Esophagus squamous epithelium (tissue), 4 donors: ENCODE measurements at regions not wholly inside any gene's neighbourhood (a gene's known extent, or its start where the extent isn't known, plus 50 kb on each side); places are given as distances from the start of the nearest gene placed in this dataset.

Source experiments
- CTCF ChIP-seq, 6 experiments: fragments of 450-650 bp in 4 of 6; fragments of 200-600 bp in 2 of 6; sonication (generic) in 2 of 6; IDR thresholded peaks; one replicate each; pipeline ENCODE4 v1.5.1; 2016 to 2019; ENCODE audit warnings: antibody characterized with exemption in 6 of 6, mild to moderate bottlenecking in 4 of 6, moderate library complexity in 4 of 6
- POLR2A ChIP-seq, 4 donors: fragments of 450-650 bp; IDR thresholded peaks; one replicate each; pipeline ENCODE4 v1.6.1; 2017; ENCODE audit warnings: antibody characterized with exemption in 4 of 4, mild to moderate bottlenecking in 4 of 4, moderate library complexity in 3 of 4

- TF ChIP-seq POLR2A (IDR thresholded peaks at IDR 0.05) (no peak), CTCF (IDR thresholded peaks at IDR 0.05) (no peak)
These were observed 322.5 kb downstream of the LPIN1 start for GRCh38 chr2:12068796-12069538.
